ENCODE measurements at regions not wholly inside any gene's neighbourhood (a gene's known extent, or its start where the extent isn't known, plus 50 kb on each side); places are given as distances from the start of the nearest gene placed in this dataset.

- ATAC-seq (ENCODE audit: low FRiP score) = no peak
- TF ChIP-seq CTCF (IDR thresholded peaks at IDR 0.05) = no peak
- DNase-seq (ENCODE audit: low spot score) = no peak
Measured at GRCh38 chr10:9239298-9239697, 1184.8 kb downstream of the GATA3 start.

DNA sequence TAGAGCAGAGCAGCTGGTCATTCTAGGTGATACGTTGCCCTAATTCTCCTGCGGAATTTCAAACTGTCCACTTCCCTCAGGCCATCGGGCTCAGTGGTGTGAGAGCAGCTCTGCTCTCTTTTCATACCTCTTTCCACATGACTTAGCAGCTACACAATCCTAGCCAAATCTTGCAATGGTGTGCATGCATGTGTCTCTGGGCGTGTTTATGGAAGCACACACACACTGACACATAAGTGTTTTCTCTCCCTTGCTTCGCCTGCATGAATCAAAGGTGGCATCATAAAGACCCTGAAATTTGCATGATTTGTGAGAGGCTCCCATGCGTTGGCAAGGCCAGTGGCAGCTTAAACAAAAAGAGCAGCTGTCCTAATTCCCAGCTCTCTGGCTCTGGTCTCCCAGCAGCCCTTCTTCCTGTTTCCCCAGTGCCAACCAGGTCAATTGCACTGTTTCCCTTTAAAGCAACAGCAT lies 1189.5 kb downstream of the GATA3 start:
- no peak for DNase-seq (ENCODE audit: low spot score)
- no peak for ATAC-seq (ENCODE audit: low FRiP score)
- no peak for TF ChIP-seq CTCF (IDR thresholded peaks at IDR 0.05)

GRCh38 chr10:9244864-9245263 lies 1190.4 kb downstream of the GATA3 start:
- no peak for TF ChIP-seq CTCF (IDR thresholded peaks at IDR 0.05)
- ATAC-seq (ENCODE audit: low FRiP score) (no peak), DNase-seq (ENCODE audit: low spot score) (no peak)

DNA sequence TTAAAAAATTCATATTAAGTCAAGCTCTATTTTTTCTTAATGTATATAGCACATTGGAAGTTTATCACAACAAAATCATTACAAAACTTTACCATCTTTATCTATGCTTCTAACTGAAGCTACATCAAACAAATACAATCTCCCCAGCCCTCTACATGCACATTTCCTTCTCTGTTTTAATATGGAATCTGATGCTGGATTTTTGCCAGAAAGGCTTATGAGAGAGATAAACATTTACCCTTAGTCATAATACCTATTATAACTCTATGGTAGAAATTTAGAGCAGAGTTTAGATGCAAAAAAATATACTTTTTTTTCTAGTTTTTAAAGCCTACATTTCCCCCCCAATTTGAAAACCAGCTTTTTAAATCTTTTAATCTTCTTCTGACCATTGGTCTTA lies 1198.6 kb downstream of the GATA3 start:
- ATAC-seq (ENCODE audit: low FRiP score) (no peak), DNase-seq (ENCODE audit: low spot score) (no peak)
- TF ChIP-seq CTCF (IDR thresholded peaks at IDR 0.05) = no peak

- ATAC-seq (ENCODE audit: low FRiP score) (no peak), DNase-seq (ENCODE audit: low spot score) (no peak)
- TF ChIP-seq CTCF (IDR thresholded peaks at IDR 0.05) = no peak
Measured at GRCh38 chr10:9254353-9254752, 1199.9 kb downstream of the GATA3 start.

- ATAC-seq (ENCODE audit: low FRiP score) (no peak), DNase-seq (ENCODE audit: low spot score) (no peak)
- TF ChIP-seq CTCF (IDR thresholded peaks at IDR 0.05) = no peak
Measured at GRCh38 chr10:9260690-9261089, 1206.2 kb downstream of the GATA3 start.

DNA sequence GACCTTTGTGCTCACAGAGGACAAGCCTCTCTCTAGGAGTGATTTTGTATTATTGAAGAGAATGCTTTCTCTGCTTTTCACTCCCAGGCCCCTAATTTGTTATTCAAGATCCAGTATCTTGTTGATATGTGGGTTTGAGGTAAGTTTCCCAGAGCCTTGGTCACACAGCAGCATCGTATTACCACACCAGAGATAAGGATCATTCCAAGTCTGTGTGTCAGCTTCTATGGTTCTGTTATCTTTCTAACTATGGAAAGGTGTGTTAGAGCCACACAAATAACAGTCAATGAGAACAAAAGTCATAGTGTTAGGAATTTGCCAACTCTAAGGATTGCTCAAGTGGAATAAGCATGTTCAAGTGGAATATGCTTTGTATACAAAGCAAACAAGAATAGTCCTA lies 1208.3 kb downstream of the GATA3 start:
- no peak for TF ChIP-seq CTCF (IDR thresholded peaks at IDR 0.05)
- ATAC-seq (ENCODE audit: low FRiP score) = no peak
- DNase-seq (ENCODE audit: low spot score) = no peak
